ENCODE measurements at regions not wholly inside any gene's neighbourhood (a gene's known extent, or its start where the extent isn't known, plus 50 kb on each side); places are given as distances from the start of the nearest gene placed in this dataset.

DNA sequence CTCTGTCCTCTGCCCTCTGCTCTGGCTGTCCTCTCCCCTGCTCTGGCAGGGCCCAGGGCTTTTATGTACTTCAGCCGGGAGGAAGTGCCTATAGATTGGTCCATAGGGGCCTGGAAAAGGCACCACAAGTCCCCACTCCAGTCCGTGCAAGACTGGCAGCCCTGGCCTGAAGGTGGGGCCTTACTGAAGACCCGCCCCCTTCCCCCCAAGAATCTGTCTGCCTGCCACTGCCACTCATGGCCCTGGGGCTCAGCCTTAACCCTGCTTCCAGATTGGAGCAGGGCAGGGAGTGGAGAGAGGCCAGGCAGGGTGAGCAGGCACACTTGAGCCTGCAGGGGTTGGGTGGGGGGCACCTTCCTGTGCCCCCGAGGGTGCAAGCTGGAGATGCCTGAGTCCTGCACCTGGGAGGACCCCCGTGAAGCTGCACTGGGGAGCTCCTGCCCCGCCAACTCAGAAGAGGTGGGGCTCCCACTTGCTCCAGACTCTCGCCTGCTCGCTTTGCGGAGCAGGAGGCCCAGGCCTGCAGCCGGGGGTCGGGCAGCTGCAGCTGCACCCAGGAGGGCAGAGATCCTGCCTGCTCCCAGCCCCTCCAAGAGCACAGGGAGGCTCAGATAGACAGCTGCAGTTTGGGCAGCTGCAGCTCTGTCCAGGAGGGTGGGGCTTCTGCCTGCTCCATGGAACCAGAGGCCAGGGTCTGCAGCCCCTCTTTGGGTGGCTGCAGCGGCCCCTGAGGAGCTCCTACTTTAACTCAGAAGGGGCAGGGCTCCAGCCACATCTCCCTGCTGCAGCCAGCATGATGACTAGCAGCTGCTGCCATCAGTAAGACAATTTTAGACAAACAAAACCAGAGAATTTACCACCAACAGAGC is 51.0 kb upstream of the SC5D start:
- DNase-seq (ENCODE audit: low spot score), result peak; percentile 73
